GM12872 (cell line): ENCODE measurements at regions not wholly inside any gene's neighbourhood (a gene's known extent, or its start where the extent isn't known, plus 50 kb on each side); places are given as distances from the start of the nearest gene placed in this dataset.

Experiments used
- TF ChIP-seq, protein P1 (sequence below): IDR thresholded peaks from 3 replicates; pipeline ENCODE4 v1.5.1; 2011; ENCODE audit warnings: low read depth, mild to moderate bottlenecking, low read length, moderate library complexity; ENCODE audit not compliant: insufficient read depth

- TF ChIP-seq, protein P1, sequence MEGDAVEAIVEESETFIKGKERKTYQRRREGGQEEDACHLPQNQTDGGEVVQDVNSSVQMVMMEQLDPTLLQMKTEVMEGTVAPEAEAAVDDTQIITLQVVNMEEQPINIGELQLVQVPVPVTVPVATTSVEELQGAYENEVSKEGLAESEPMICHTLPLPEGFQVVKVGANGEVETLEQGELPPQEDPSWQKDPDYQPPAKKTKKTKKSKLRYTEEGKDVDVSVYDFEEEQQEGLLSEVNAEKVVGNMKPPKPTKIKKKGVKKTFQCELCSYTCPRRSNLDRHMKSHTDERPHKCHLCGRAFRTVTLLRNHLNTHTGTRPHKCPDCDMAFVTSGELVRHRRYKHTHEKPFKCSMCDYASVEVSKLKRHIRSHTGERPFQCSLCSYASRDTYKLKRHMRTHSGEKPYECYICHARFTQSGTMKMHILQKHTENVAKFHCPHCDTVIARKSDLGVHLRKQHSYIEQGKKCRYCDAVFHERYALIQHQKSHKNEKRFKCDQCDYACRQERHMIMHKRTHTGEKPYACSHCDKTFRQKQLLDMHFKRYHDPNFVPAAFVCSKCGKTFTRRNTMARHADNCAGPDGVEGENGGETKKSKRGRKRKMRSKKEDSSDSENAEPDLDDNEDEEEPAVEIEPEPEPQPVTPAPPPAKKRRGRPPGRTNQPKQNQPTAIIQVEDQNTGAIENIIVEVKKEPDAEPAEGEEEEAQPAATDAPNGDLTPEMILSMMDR = no peak
These were observed 402.5 kb upstream of the GOLIM4 start for GRCh38 chr3:168498194-168498593.

- TF ChIP-seq, protein P1 = no peak
These were observed 402.0 kb upstream of the GOLIM4 start for GRCh38 chr3:168497741-168498140.

DNA sequence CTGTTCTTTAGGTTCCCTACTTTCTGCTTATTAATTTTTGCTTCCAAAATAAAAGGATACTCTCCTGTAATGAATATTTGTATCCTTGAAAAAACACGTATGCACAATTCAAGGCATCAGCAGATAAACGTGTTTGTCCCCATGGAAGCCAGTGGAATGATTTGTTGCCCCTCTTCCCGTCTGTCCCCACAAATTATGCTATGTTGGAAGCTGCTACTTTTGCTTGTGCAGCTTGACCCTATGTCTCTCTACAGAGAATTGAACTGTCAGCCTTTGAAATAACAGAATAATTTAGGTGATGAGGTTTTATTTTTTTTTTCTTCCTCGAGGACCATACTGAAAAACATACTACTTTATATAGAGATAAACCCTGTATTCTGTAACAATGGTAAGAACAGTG is 401.5 kb upstream of the GOLIM4 start:
- TF ChIP-seq, protein P1 = no peak

- TF ChIP-seq, protein P1 = no peak
These were observed 400.2 kb upstream of the GOLIM4 start for GRCh38 chr3:168495932-168496331.

DNA sequence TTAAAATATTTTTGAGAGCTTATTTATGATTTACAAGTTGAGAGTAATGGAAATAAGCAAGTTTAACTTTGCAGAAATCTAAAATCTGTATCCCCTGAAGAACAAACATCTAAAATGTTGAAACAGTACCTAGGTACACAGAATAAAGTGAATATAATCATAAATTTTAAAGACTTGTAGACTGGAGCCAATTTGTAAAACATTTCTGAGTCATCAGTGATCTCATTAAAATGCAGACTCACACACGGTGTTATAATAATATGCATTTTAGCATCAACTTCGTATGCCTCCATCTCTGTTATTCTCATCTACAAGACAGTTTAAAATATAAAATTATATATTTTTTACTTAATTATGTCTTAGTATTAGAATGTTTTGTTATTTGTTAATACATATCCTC is 399.5 kb upstream of the GOLIM4 start:
- TF ChIP-seq, protein P1 = no peak

DNA sequence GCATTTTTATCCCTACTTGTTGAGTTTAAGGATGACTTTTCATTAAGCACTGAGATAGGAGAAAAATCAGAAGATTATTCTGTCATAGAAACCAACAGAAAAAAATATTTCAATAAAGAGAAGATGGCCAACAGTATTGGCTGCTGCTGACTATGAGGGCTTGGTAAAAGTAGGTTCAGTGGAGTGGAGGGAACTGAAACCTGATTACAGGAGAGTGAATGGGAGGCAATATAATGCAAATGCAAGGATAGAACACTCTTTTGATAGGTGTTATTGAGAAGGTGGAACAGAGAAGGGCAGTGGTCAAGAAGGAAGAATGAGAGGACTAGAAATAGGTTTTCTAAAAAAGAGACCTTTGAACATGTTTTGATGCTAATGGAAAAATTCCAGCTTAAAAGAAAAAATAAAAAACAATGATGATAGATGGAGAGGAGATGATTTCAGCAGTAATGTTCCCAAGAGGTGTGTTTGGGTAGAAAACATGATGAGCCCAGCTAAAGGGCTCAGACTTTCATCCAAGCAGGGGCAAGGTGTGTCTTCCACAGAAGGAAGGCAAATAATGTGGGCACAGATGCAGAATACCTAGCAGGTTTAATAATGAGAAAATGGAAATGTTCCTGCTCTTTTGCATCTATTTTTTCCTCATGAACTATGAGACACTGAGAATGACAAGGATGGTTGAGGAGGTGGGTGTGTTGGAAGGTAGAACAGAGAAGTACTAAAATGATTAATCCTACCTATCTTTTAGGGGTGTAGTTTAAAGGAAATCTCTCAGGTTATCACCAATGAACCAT is 397.9 kb upstream of the GOLIM4 start:
- TF ChIP-seq, protein P1 = no peak

- TF ChIP-seq, protein P1 = no peak
These were observed 395.3 kb upstream of the GOLIM4 start for GRCh38 chr3:168490981-168491380.
